Loucy (cell line): ENCODE measurements at regions not wholly inside any gene's neighbourhood (a gene's known extent, or its start where the extent isn't known, plus 50 kb on each side); places are given as distances from the start of the nearest gene placed in this dataset.
"Not testable (repeated sequence)": the region's sequence is repeated elsewhere in the genome, so short reads cannot be mapped to it uniquely, and the experiment has no call there.

Experiments
- CTCF ChIP-seq: fragments of 200-600 bp; sonication (generic); conservative IDR thresholded peaks from 2 replicates; pipeline ENCODE4 v1.5.1; 2014; ENCODE audit warnings: mild to moderate bottlenecking, antibody characterized with exemption, low read length
- EZH2phosphoT487 ChIP-seq: fragments of 200-600 bp; IDR thresholded peaks from 2 replicates; pipeline ENCODE4 v1.6.1; 2018; ENCODE audit warnings: antibody characterized with exemption, mild to moderate bottlenecking, moderate library complexity, borderline replicate concordance

DNA sequence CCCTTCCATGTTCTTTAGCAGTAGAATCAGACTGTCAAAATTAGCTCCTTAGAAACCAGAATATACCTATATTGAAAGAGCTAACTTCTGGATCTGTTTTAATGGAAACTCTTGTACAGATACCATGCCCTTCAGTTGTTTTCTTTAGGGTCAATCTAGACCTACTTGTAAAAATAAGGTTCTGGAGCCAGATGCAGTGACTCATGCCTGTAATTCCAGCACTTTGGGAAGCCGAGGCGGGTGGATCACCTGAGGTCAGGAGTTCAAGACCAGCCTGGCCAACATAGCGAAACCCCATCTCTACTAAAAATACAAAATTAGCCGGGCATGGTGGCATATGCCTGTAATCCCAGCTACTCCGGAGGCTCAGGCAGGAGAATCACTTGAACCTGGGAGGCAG is 146.0 kb upstream of the SOD1 start:
- not testable (repeated sequence) for TF ChIP-seq CTCF, EZH2phosphoT487
